ENCODE measurements at regions not wholly inside any gene's neighbourhood (a gene's known extent, or its start where the extent isn't known, plus 50 kb on each side); places are given as distances from the start of the nearest gene placed in this dataset.

GRCh38 chr14:61188196-61188595, 92.9 kb downstream of the TMEM30B start (continued):
- TF ChIP-seq ZNF462 (CRISPR knock-in tag; IDR thresholded peaks at IDR 0.05) (no peak), EZH2 (IDR thresholded peaks at IDR 0.05; ENCODE audit: low read depth, unreplicated experiment) (no peak), CREB1 (CRISPR knock-in tag; IDR thresholded peaks at IDR 0.05; ENCODE audit: low read depth) (no peak), CTCF (conservative IDR thresholded peaks at IDR 0.05; ENCODE audit: low read depth in 2 of 2) (no peak), ZNF114 (CRISPR knock-in tag; IDR thresholded peaks at IDR 0.05) (no peak), JUNB (IDR thresholded peaks at IDR 0.05; ENCODE audit: unreplicated experiment) (no peak), NANOG (IDR thresholded peaks at IDR 0.05; ENCODE audit: borderline replicate concordance) (no peak), ZNF331 (CRISPR knock-in tag; IDR thresholded peaks at IDR 0.05; ENCODE audit: low read depth) (no peak)

Measured in GM23338 (cell line).